ENCODE measurements at regions not wholly inside any gene's neighbourhood (a gene's known extent, or its start where the extent isn't known, plus 50 kb on each side); places are given as distances from the start of the nearest gene placed in this dataset.
"Not testable (repeated sequence)": the region's sequence is repeated elsewhere in the genome, so short reads cannot be mapped to it uniquely, and the experiment has no call there.

GRCh38 chr5:30455484-30455883 lies 738.0 kb upstream of the CDH6 start:
- not testable (repeated sequence) for DNase-seq

GRCh38 chr5:30453168-30453567 lies 740.3 kb upstream of the CDH6 start:
- DNase-seq: no peak

- no peak for DNase-seq
Observed at GRCh38 chr5:30450153-30450552, 743.3 kb upstream of the CDH6 start.

- no peak for DNase-seq
Observed at GRCh38 chr5:30447431-30447830, 746.1 kb upstream of the CDH6 start.

- DNase-seq: no peak
Observed at GRCh38 chr5:30446456-30446855, 747.0 kb upstream of the CDH6 start.

GRCh38 chr5:30438785-30439184 lies 754.7 kb upstream of the CDH6 start:
- no peak for DNase-seq

GRCh38 chr5:30436691-30437090 lies 756.8 kb upstream of the CDH6 start:
- DNase-seq: no peak

- not testable (repeated sequence) for DNase-seq
Observed at GRCh38 chr5:30428866-30429407, 764.5 kb upstream of the CDH6 start.

- no peak for DNase-seq
Observed at GRCh38 chr5:30414078-30414477, 779.4 kb upstream of the CDH6 start.

- no peak for DNase-seq
Observed at GRCh38 chr5:30413540-30413939, 779.9 kb upstream of the CDH6 start.

- DNase-seq: no peak
Observed at GRCh38 chr5:30405821-30406220, 787.7 kb upstream of the CDH6 start.

GRCh38 chr5:30401479-30402058 lies 791.9 kb upstream of the CDH6 start:
- no peak for DNase-seq

- DNase-seq: no peak
Observed at GRCh38 chr5:30398423-30398822, 795.1 kb upstream of the CDH6 start.

GRCh38 chr5:30392897-30393296 lies 800.6 kb upstream of the CDH6 start:
- DNase-seq: no peak

GRCh38 chr5:30390095-30390494 lies 803.4 kb upstream of the CDH6 start:
- no peak for DNase-seq

GRCh38 chr5:30387974-30388632 lies 805.4 kb upstream of the CDH6 start:
- no peak for DNase-seq

GRCh38 chr5:30385754-30386153 lies 807.7 kb upstream of the CDH6 start:
- DNase-seq: no peak

GRCh38 chr5:30384171-30384570 lies 809.3 kb upstream of the CDH6 start:
- no peak for DNase-seq

- no peak for DNase-seq
Observed at GRCh38 chr5:30380228-30380627, 813.3 kb upstream of the CDH6 start.

GRCh38 chr5:30376848-30377247 lies 816.6 kb upstream of the CDH6 start:
- no peak for DNase-seq

- DNase-seq: no peak
Observed at GRCh38 chr5:30368064-30368463, 825.4 kb upstream of the CDH6 start.

GRCh38 chr5:30365031-30365430 lies 828.5 kb upstream of the CDH6 start:
- DNase-seq: not testable (repeated sequence)

- DNase-seq: no peak
Observed at GRCh38 chr5:30357371-30357770, 836.1 kb upstream of the CDH6 start.

GRCh38 chr5:30355675-30356074 lies 837.8 kb upstream of the CDH6 start:
- no peak for DNase-seq

GRCh38 chr5:30347858-30348257 lies 845.6 kb upstream of the CDH6 start:
- DNase-seq: no peak

Measured in stimulated activated naive CD4-positive, alpha-beta T cell (primary cell).